HG02571 (cell line): ENCODE measurements at regions not wholly inside any gene's neighbourhood (a gene's known extent, or its start where the extent isn't known, plus 50 kb on each side); places are given as distances from the start of the nearest gene placed in this dataset.
"Not testable (repeated sequence)": the region's sequence is repeated elsewhere in the genome, so short reads cannot be mapped to it uniquely, and the experiment has no call there.

Source experiments
- ATAC-seq: cut with Tn5 transposase; IDR thresholded peaks from one replicate; pipeline ENCODE4 v1.9.1; 2021; ENCODE audit warnings: mild to moderate bottlenecking, moderate library complexity; ENCODE audit not compliant: unreplicated experiment

DNA sequence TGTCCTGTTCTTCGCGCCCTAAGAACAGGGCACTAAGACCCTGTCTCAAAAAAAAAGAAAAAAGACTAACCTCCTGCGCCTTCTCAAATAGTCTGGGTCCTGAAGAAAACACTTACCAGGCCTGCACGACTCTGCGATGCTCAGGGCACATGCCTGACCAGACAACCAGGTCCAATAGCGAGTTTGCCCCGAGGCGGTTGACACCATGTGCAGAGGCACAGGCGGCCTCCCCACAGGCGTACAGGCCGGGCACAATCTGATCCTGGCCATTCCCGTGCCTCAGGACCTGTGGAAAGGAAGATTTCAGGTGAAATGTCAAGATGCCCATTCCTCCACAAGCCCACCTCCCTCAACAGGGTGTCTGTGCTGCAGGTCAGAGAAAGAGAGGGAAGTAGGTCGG, 65.9 kb upstream of the TNK2 start:
- not testable (repeated sequence) for ATAC-seq

DNA sequence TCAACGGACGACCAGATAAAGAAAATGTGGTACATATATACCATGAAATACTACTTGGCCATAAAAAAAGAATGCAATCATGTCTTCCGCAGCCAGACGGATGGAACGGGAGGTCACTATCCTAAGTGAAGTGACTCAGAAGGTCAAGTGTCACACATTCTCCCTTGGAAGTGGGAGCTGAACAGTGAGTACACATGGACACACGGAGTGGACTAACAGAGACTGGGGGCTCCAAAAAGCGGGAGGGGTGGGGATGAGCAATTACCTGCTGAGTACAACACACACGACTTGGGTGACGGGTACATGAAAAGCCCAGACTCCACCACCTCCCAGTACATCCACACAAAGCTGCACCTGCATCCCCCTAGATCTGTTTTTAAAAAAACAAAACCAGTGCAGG, 62.5 kb upstream of the TNK2 start:
- ATAC-seq, result not testable (repeated sequence)

GRCh38 chr3:195969838-195970776, 61.8 kb upstream of the TNK2 start:
- not testable (repeated sequence) for ATAC-seq

DNA sequence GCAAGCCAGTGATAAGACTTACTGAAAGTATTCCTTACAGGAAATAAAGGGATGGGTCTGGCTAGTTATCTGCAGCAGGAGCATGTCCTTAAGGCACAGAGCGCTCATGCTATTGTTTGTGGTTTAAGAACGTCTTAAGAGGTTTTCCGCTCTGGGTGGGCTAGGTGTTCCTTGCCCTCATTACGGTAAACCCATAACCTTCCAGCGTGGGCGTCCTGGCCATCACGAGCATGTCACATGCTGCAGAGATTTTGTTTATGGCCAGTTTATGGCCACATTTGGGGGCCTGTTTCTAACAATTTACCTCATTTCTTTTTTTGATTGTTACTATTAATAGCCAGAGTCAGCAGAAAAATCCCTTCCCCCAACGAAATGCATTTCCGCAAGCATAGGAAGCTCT, 61.0 kb upstream of the TNK2 start:
- not testable (repeated sequence) for ATAC-seq

DNA sequence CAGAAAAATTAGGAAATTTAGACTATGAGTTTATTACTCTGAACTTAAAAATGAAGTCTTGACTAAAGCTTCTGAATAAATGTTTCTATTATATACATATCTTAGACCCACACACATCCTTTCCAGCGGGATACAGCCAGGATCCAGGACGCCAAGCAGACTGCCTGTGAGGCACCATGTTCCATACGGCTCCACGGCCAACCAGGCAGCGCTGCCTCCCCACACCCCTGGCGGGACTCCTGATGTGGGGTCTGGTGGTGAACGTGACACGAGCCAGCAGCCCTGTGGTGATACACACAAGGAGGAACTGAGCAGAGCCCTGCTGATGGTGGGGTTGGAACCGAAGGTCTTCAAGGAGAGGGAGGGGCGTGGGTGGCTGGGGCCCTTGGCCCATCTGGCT, 59.8 kb upstream of the TNK2 start:
- ATAC-seq, result not testable (repeated sequence)

DNA sequence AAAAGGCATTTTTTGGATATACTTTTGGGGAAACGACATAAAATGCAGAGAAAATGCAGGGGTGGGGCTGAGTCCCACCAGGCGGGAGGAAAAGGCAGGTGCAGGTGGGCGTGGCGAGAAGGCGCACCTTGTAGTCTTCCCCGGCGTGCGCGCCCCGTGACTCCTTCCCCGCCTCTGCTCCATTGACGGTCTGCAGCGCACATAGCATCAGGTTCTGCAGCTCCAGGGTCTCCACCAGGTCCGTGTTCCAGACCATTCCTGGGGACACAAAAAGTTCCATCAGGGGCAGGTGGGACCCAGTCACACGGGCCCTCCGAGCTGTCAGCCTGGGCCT, 59.0 kb upstream of the TNK2 start:
- not testable (repeated sequence) for ATAC-seq

DNA sequence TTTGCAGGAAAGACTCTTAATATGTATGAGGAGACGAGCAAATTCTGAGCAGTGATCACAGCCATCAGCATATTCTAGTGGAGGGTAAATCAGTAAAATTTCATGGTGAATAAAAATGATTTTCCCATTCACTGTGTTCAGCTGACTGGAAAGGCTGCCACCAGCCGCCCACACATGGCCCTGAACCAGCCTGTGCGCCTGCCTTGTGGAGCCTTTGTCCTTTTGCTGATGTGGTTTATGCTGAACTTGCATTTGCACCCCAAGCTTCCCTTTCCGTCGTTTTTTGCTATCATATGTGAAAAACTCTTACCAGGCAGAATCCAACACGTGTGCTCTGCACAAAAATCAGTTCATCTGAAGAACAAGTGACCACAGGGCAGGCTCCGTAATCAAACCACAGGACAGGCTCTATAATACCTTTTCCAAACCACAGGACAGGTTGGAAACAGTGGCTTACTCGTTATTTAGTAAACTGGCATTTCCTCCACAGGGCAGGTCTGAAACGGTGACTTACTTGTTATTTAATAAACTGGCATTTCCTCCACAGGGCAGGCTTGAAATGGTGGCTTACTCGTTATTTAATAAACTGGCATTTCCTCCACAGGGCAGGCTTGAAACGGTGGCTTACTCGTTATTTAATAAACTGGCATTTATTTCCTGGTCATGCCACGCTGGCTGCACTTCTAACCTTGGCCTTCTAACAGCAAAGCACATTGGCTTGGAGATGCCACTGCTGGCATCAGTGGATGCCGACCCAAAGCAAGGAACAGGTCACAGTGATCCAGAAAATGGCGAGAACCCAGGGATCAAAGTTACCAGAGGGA, 58.4 kb upstream of the TNK2 start:
- not testable (repeated sequence) for ATAC-seq

GRCh38 chr3:195965217-195965616, 56.9 kb upstream of the TNK2 start:
- not testable (repeated sequence) for ATAC-seq

DNA sequence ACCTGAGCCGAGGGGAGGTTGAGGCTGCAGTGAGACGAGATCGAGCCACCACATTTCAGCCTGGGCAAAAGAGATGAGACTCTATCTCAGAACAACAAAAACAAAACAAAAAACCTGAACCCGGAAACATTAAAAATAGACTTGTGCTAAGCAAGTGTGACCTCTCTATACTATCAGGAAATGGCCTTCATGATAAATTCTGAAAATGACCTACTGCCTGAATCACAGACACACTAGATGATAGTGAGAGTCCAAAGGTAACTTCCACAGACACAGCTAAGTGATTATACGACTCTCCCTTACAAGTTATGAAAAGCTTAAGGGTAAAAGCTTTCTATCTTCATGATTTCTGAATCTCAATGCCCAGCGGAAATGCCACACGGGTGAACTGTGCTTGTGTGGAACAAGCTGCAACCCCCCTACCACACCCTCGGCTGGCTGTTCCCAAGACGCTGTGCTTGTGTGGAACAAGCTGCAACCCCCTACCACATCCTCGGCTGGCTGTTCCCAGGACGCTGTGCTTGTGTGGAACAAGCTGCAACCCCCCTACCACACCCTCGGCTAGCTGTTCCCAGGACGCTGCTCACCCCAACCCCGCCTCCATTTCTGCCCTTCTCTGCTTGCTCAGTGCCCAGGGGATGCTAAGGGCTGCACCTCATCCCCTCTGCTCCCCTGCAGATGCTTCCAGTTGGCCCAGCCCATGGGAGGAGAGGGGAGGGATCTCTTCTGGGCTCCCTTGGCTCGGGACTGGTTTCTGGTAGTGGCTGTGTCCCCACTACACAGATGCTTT, 56.2 kb upstream of the TNK2 start:
- ATAC-seq, result not testable (repeated sequence)

- ATAC-seq, result not testable (repeated sequence)
Observed at GRCh38 chr3:195962222-195962621, 53.9 kb upstream of the TNK2 start.

DNA sequence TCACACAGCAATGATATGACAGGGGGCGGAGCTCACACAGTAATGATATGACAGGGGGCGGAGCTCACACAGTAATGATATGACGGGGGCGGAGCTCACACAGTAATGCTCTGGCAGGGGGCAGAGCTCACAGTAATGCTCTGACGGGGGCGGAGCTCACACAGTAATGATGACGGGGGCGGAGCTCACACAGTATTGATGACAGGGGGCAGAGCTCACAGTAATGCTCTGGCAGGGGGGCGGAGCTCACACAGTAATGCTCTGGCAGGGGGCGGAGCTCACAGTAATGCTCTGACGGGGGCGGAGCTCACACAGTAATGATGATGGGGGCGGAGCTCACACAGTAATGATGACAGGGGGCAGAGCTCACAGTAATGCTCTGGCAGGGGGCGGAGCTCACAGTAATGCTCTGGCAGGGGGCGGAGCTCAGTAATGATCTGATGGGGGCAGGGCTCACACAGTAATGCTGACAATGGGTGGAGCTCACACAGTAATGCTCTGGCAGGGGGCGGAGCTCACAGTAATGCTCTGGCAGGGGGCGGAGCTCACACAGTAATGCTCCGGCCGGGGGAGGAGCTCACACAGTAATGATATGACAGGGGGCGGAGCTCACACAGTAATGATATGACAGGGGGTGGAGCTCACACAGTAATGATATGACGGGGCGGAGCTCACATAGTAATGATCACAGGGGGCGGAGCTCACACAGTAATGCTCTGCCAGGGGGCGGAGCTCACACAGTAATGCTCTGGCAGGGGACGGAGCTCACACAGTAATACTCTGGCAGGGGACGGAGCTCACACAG, 52.8 kb upstream of the TNK2 start:
- ATAC-seq, result not testable (repeated sequence)

DNA sequence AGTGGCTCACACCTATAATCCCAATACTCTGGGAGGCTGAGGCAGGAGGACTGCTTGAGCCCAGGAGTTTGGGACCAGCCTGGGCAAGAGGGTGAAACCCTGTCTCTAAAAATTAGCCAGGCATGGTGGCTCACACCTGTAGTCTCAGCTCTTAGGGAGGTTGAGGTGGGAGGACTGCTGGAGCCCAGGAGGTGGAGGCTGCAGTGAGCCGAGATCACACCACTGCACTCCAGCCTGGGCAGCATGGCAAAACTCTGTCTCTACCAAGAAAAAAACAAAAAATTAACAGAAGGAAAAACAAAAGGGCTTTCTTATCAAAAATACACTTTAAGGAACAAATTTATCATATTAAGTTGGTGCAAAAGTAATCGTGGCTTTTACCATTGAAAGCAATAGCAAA, 51.8 kb upstream of the TNK2 start:
- ATAC-seq, result not testable (repeated sequence)

DNA sequence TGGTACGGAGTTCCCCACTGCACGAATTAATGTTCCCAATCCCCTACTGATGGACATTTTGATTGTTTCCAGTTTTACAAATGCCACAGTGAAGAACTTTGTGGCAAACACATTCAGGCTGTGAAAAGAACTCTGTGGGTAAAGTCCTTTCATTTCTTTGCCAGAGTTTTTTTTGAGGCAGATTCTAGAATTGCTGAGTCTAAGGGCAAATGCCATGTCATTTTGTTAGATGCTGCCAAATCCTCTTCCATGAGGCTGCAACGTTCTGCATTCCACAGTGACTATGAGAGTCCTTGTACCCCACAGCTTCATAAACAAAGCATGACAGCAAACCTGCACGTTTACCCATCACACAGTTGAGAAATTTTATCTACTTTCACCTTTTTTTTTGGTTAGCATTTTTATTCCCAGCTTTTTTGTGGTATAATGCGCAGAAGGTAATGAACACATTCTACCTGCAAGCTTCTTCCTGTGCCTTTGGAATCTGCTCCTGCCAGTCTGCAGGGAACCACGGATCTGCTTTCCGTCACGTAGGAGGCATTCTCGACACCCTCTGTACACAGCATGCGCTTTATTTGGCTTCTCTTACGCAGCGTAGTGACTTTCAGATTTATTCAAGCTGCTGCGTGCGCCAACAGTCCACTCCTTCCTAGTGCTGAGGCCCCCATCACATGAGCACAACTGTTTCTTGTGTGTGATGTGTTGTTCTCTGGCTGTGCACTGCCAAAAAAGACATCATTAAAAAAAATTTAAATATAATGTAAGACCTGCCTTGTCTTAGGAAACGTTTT, 51.2 kb upstream of the TNK2 start:
- ATAC-seq, result not testable (repeated sequence)

DNA sequence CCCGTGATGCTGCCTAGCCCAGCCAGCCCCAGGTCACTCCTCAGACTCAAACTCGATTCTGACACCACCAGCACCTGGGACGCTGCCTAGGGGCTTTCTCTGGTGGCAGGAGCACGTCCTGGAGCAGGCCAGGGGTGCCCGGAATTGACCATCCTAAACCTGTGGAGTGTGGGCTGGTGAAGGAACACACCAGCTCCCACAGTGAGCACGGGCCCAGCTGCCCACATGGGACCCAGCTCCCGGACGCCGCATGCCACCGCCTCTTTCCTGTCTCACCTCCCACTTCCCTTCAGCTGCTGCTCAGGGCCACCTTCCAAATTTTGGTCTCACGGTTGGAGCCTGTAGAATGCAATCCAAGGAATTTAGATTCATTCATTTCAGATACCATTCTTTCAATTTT, 50.4 kb upstream of the TNK2 start:
- not testable (repeated sequence) for ATAC-seq
